GM12801 (cell line): ENCODE measurements at regions not wholly inside any gene's neighbourhood (a gene's known extent, or its start where the extent isn't known, plus 50 kb on each side); places are given as distances from the start of the nearest gene placed in this dataset.

Experiments
- CTCF ChIP-seq: IDR thresholded peaks from one replicate; pipeline ENCODE4 v1.5.1; 2011; ENCODE audit warnings: control low read depth; ENCODE audit not compliant: insufficient read length; ENCODE audit errors: extremely low read depth

GRCh38 chr18:25621682-25622081, 269.7 kb upstream of the ZNF521 start:
- no peak for TF ChIP-seq CTCF

- TF ChIP-seq CTCF, result no peak
These were observed 269.2 kb upstream of the ZNF521 start for GRCh38 chr18:25621144-25621543.

GRCh38 chr18:25614168-25614567, 262.2 kb upstream of the ZNF521 start:
- no peak for TF ChIP-seq CTCF

GRCh38 chr18:25612466-25612865, 260.5 kb upstream of the ZNF521 start:
- no peak for TF ChIP-seq CTCF

GRCh38 chr18:25608091-25608490, 256.1 kb upstream of the ZNF521 start:
- TF ChIP-seq CTCF, result no peak

- TF ChIP-seq CTCF, result no peak
These were observed 253.1 kb upstream of the ZNF521 start for GRCh38 chr18:25604894-25605597.

- no peak for TF ChIP-seq CTCF
These were observed 252.4 kb upstream of the ZNF521 start for GRCh38 chr18:25604196-25604893.
